Left ventricle myocardium inferior (tissue), 1 donor: ENCODE measurements at regions not wholly inside any gene's neighbourhood (a gene's known extent, or its start where the extent isn't known, plus 50 kb on each side); places are given as distances from the start of the nearest gene placed in this dataset.

Source experiments
- DNase-seq: peaks from one replicate; pipeline ENCODE4 v3.0.0-alpha.2; 2020
- H3K27ac ChIP-seq: fragments of 200-600 bp; replicated peaks from 2 replicates; pipeline ENCODE4 v1.8.0; 2021
- H3K27me3 ChIP-seq: fragments of 200-600 bp; 2 replicates; pipeline ENCODE4 v1.8.0; 2021; ENCODE audit warnings: low read depth
- H3K36me3 ChIP-seq: fragments of 200-600 bp; 2 replicates; pipeline ENCODE4 v1.8.0; 2021
- H3K4me1 ChIP-seq: fragments of 200-600 bp; 2 replicates; pipeline ENCODE4 v1.8.0; 2021
- H3K4me3 ChIP-seq: fragments of 200-600 bp; 2 replicates; pipeline ENCODE4 v1.8.0; 2021; ENCODE audit warnings: mild to moderate bottlenecking, moderate library complexity
- H3K9me3 ChIP-seq: fragments of 200-600 bp; replicated peaks from 2 replicates; pipeline ENCODE4 v1.8.0; 2021
- intact Hi-C: fragments of 100-400 bp; cut with micrococcal nuclease; formaldehyde crosslinking; loops from one replicate; pipeline ENCODE4 v1.11.0; 2022
- TF ChIP-seq, protein P1 (sequence below): fragments of 200-600 bp; IDR thresholded peaks from 2 replicates; pipeline ENCODE4 v1.8.0; 2021; ENCODE audit warnings: antibody characterized with exemption, mild to moderate bottlenecking, borderline replicate concordance
- donor health status: DM: no; HTN: yes; CAD: no; lungs with severe emphysema.

DNA sequence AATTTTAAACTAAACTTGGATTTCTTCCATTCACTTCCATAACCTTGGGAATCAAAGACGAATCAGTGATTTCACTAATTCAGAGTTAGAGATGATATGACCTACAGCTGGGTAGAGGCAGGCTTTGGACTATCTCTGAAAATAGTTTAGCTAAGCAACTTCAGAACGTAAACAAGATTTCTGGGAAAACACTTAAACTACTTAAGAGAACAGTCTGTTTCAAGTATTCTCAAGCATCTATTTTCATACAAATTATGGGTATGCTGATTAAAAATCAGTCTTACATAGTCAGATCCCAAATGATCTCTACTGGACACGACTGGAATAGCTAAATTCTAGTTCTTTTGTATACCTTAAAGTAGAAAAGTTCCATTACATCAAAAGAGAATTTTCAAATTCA lies 179.9 kb downstream of the PLCE1 start:
- intact Hi-C loops: no loop called here
- TF ChIP-seq, protein P1, sequence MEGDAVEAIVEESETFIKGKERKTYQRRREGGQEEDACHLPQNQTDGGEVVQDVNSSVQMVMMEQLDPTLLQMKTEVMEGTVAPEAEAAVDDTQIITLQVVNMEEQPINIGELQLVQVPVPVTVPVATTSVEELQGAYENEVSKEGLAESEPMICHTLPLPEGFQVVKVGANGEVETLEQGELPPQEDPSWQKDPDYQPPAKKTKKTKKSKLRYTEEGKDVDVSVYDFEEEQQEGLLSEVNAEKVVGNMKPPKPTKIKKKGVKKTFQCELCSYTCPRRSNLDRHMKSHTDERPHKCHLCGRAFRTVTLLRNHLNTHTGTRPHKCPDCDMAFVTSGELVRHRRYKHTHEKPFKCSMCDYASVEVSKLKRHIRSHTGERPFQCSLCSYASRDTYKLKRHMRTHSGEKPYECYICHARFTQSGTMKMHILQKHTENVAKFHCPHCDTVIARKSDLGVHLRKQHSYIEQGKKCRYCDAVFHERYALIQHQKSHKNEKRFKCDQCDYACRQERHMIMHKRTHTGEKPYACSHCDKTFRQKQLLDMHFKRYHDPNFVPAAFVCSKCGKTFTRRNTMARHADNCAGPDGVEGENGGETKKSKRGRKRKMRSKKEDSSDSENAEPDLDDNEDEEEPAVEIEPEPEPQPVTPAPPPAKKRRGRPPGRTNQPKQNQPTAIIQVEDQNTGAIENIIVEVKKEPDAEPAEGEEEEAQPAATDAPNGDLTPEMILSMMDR: no peak
- DNase-seq: no peak
- H3K4me1 ChIP-seq: peaks cover 16% of the 10 kb centered on the region
- H3K9me3 ChIP-seq: no peaks in the 10 kb centered on the region
- peak overlapping the region; percentile 65 for H3K27ac ChIP-seq
- no peak overlapping the region for H3K4me3 ChIP-seq
- H3K27me3 ChIP-seq: no peaks in the 10 kb centered on the region
- peaks cover 4% of the 10 kb centered on the region for H3K36me3 ChIP-seq

DNA sequence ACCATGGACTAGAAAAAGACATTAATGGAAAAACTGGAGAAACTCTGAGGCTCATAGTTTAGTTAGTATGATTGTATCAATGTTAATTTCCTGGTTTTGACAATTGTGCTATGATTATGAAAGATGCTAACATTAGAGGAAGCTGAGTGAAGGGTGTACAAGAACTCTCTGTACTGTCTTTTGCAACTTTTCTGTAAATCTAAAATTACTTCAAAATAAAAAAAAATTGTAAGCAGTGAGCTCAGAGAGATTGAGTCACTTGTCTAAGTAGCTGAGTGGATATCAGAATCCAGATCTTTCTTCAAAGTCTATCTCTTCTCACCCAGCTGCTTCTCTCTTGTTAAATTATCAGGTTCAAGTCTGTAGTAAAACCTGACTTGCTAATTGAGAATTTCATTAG lies 181.1 kb downstream of the PLCE1 start:
- TF ChIP-seq, protein P1: no peak
- peak overlapping the region; percentile 65 for H3K27ac ChIP-seq
- H3K4me3 ChIP-seq: no peak overlapping the region
- no peaks in the 10 kb centered on the region for H3K9me3 ChIP-seq
- H3K36me3 ChIP-seq: peaks cover 4% of the 10 kb centered on the region
- peaks cover 19% of the 10 kb centered on the region for H3K4me1 ChIP-seq
- H3K27me3 ChIP-seq: no peaks in the 10 kb centered on the region
- no peak for DNase-seq
- intact Hi-C loops: no loop called here

DNA sequence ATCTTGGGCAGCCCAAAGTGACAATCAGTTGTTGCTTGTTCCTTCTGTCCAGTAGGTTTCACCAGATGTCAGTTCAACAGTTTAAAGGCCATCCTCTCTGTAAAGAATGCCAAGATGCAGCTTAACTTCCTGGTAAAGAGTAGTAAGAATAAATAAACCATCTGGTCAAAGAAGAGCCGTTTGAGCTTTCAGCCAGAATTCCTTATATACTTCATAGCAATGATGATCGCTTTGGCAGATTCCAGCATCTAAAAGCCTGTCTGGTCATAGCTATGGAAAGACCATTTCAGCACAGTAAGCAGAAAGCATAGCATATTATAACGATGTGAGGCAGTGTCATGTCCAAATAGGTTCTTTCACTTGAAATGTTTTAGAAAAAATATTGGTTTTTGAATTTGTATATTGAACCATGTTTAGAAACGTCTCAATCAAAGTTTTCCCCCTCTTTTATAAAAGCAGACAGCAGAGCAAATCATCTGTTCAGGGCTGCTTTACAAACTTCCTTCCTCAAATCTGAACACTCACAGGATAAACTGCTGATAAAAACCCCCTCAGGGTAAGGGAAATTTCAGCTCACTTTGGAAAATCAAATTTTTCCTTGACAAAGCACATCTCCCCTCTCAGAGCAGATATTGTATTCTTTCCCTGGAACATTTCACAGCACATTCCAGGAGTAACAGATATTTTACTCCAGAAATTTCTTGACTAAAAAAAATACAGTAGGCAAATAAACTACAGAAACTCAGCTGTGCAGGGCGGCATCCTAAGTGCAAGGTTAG lies 184.1 kb downstream of the NOC3L start:
- TF ChIP-seq, protein P1: no peak
- Histone ChIP-seq H3K9me3 (no peaks in the 10 kb centered on the region), H3K36me3 (no peaks in the 10 kb centered on the region), H3K27me3 (no peaks in the 10 kb centered on the region), H3K4me3 (no peak overlapping the region), H3K4me1 (peaks cover 13% of the 10 kb centered on the region), H3K27ac (peak overlapping the region; percentile 45)
- intact Hi-C loops: no loop called here
- DNase-seq: no peak

DNA sequence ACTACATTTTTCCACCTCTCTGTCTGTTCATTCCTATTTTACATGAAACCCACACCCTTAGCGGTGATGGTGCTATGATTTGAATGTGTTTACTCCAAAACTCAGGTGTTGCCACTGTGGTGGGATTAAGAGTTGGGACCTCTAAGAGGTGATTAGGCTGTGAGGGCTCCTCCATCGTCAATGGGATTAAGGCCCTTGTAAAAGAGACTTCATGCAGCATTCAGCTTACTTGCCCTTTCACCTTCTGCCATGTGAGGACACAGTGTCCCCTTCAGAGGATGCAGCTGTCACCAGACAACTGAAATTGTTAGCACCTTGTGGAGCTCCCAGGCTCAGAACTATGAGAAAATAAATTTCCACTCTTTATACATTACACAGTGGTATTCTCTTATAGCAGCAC lies 182.2 kb downstream of the NOC3L start:
- TF ChIP-seq, protein P1: no peak
- H3K9me3 ChIP-seq: no peaks in the 10 kb centered on the region
- intact Hi-C loops: no loop called here
- peaks cover 13% of the 10 kb centered on the region for H3K4me1 ChIP-seq
- H3K27ac ChIP-seq: no peak overlapping the region
- no peak for DNase-seq
- H3K27me3 ChIP-seq: no peaks in the 10 kb centered on the region
- no peak overlapping the region for H3K4me3 ChIP-seq
- H3K36me3 ChIP-seq: no peaks in the 10 kb centered on the region

DNA sequence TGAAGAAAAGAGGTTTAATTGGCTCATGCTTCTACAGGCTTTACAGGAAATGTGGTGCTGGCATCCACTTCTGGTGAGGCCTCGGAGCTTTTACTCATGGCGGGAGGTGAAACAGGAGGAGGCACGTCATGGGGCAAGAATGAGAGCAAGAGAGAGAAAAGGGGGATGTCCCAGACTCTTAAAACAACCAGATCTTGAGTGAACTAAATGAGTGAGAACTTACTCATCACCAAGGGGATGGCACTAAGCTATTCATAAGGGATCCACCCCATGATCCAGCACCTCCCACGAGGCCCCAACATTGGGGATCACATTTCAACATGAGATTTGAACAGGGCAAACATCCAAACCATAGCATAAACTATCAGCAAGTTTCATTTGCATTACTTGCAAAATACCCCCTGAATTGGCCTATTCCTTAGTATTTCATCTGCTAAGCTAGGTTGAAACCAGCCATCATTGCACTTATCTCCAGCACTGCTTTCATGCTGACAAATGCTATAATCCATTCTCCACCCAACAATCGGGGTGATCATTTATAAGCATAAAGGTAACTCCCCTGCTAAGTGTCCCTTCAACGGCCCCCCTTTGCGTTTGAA lies 179.0 kb downstream of the NOC3L start:
- H3K4me3 ChIP-seq: no peak overlapping the region
- intact Hi-C loops: no loop called here
- peaks cover 1% of the 10 kb centered on the region for H3K4me1 ChIP-seq
- H3K9me3 ChIP-seq: no peaks in the 10 kb centered on the region
- no peaks in the 10 kb centered on the region for H3K36me3 ChIP-seq
- no peak overlapping the region for H3K27ac ChIP-seq
- DNase-seq: no peak
- H3K27me3 ChIP-seq: no peaks in the 10 kb centered on the region
- TF ChIP-seq, protein P1: no peak
